Activated naive CD4-positive, alpha-beta T cell treated with anti-CD3 and anti-CD28 coated beads, Interleukin-2, amount 10 ng/mL, durations not matched to agents 7 days and 5 days (primary cell): ENCODE measurements at regions not wholly inside any gene's neighbourhood (a gene's known extent, or its start where the extent isn't known, plus 50 kb on each side); places are given as distances from the start of the nearest gene placed in this dataset.
"Not testable (repeated sequence)": the region's sequence is repeated elsewhere in the genome, so short reads cannot be mapped to it uniquely, and the experiment has no call there.

Experiments used
- CTCF ChIA-PET: fragments of 350-600 bp; sonication (Branson Sonifier 250); formaldehyde crosslinking; loops from one replicate; lab custom pipeline; 2021; ENCODE audit warnings: antibody characterized with exemption; lab: Charles Lee
- DNase-seq: peaks from one replicate; pipeline ENCODE4 v3.0.0-alpha.2; 2020
- H3K27ac Mint-ChIP-seq: one replicate; pipeline ENCODE4 v1.8.0; 2021; ENCODE audit warnings: mild to moderate bottlenecking, moderate library complexity, mixed read lengths
- H3K27me3 Mint-ChIP-seq: one replicate; pipeline ENCODE4 v1.8.0; 2021; ENCODE audit warnings: mild to moderate bottlenecking, mixed read lengths
- H3K36me3 Mint-ChIP-seq: one replicate; pipeline ENCODE4 v1.8.0; 2021; ENCODE audit warnings: mixed read lengths
- H3K4me1 Mint-ChIP-seq: one replicate; pipeline ENCODE4 v1.8.0; 2021; ENCODE audit warnings: mixed read lengths
- H3K4me3 Mint-ChIP-seq: one replicate; pipeline ENCODE4 v1.8.0; 2021; ENCODE audit warnings: mild to moderate bottlenecking, moderate library complexity, mixed read lengths
- H3K9me3 Mint-ChIP-seq: one replicate; pipeline ENCODE4 v1.8.0; 2021; ENCODE audit warnings: mixed read lengths

GRCh38 chr6:114865506-114865905 lies 522.7 kb upstream of the HS3ST5 start:
- H3K4me3 Mint-ChIP-seq, DNase-seq, H3K4me1 Mint-ChIP-seq, H3K36me3 Mint-ChIP-seq, CTCF ChIA-PET, H3K27ac Mint-ChIP-seq, H3K27me3 Mint-ChIP-seq, H3K9me3 Mint-ChIP-seq: not testable (repeated sequence)

- no peak overlapping the region for H3K4me3 Mint-ChIP-seq
- DNase-seq: no peak
- peaks cover 9% of the 10 kb centered on the region for H3K9me3 Mint-ChIP-seq
- CTCF ChIA-PET: no interaction called here
- no peaks in the 10 kb centered on the region for H3K27me3 Mint-ChIP-seq
- H3K36me3 Mint-ChIP-seq: no peaks in the 10 kb centered on the region
- H3K27ac Mint-ChIP-seq: no peak overlapping the region
- H3K4me1 Mint-ChIP-seq: no peaks in the 10 kb centered on the region
Observed at GRCh38 chr6:114863610-114864009, 520.8 kb upstream of the HS3ST5 start.

GRCh38 chr6:114862819-114863218 lies 520.0 kb upstream of the HS3ST5 start:
- CTCF ChIA-PET: no interaction called here

GRCh38 chr6:114862064-114862463 lies 519.2 kb upstream of the HS3ST5 start:
- no peak overlapping the region for H3K4me3 Mint-ChIP-seq
- H3K9me3 Mint-ChIP-seq: peaks cover 11% of the 10 kb centered on the region
- H3K27ac Mint-ChIP-seq: no peak overlapping the region
- H3K4me1 Mint-ChIP-seq: no peaks in the 10 kb centered on the region
- CTCF ChIA-PET: no interaction called here
- no peaks in the 10 kb centered on the region for H3K36me3 Mint-ChIP-seq
- no peak for DNase-seq
- no peaks in the 10 kb centered on the region for H3K27me3 Mint-ChIP-seq

More at GRCh38 chr6:114862819-114863218, 520.0 kb upstream of the HS3ST5 start:
- H3K4me3 Mint-ChIP-seq: no peak overlapping the region
- H3K27me3 Mint-ChIP-seq: no peaks in the 10 kb centered on the region
- H3K27ac Mint-ChIP-seq: no peak overlapping the region
- peaks cover 9% of the 10 kb centered on the region for H3K9me3 Mint-ChIP-seq
- H3K36me3 Mint-ChIP-seq: no peaks in the 10 kb centered on the region
- no peak for DNase-seq
- no peaks in the 10 kb centered on the region for H3K4me1 Mint-ChIP-seq

GRCh38 chr6:114844359-114844758 lies 501.5 kb upstream of the HS3ST5 start:
- H3K27me3 Mint-ChIP-seq: no peaks in the 10 kb centered on the region
- H3K36me3 Mint-ChIP-seq: no peaks in the 10 kb centered on the region
- no peak for DNase-seq
- CTCF ChIA-PET: no interaction called here
- no peak overlapping the region for H3K4me3 Mint-ChIP-seq
- H3K27ac Mint-ChIP-seq: no peak overlapping the region
- H3K9me3 Mint-ChIP-seq: peaks cover 9% of the 10 kb centered on the region
- no peaks in the 10 kb centered on the region for H3K4me1 Mint-ChIP-seq

GRCh38 chr6:114839019-114839418 lies 496.2 kb upstream of the HS3ST5 start:
- Mint-ChIP-seq H3K4me1 (no peaks in the 10 kb centered on the region), H3K36me3 (no peaks in the 10 kb centered on the region), H3K27me3 (no peaks in the 10 kb centered on the region), H3K27ac (no peak overlapping the region), H3K9me3 (peaks cover 7% of the 10 kb centered on the region), H3K4me3 (no peak overlapping the region)
- CTCF ChIA-PET: no interaction called here
- no peak for DNase-seq

GRCh38 chr6:114833211-114833610 lies 490.4 kb upstream of the HS3ST5 start:
- Mint-ChIP-seq H3K36me3 (no peaks in the 10 kb centered on the region), H3K4me3 (no peak overlapping the region), H3K27ac (no peak overlapping the region), H3K9me3 (peaks cover 4% of the 10 kb centered on the region), H3K4me1 (no peaks in the 10 kb centered on the region), H3K27me3 (no peaks in the 10 kb centered on the region)
- DNase-seq: no peak
- CTCF ChIA-PET: no interaction called here

- DNase-seq: no peak
- Mint-ChIP-seq H3K27ac (no peak overlapping the region), H3K36me3 (no peaks in the 10 kb centered on the region), H3K4me3 (no peak overlapping the region), H3K9me3 (peaks cover 2% of the 10 kb centered on the region), H3K4me1 (no peaks in the 10 kb centered on the region), H3K27me3 (no peaks in the 10 kb centered on the region)
- CTCF ChIA-PET: no interaction called here
Observed at GRCh38 chr6:114830515-114830914, 487.7 kb upstream of the HS3ST5 start.

GRCh38 chr6:114827135-114827534 lies 484.3 kb upstream of the HS3ST5 start:
- H3K27ac Mint-ChIP-seq: no peak overlapping the region
- no peaks in the 10 kb centered on the region for H3K36me3 Mint-ChIP-seq
- no peak for DNase-seq
- no peaks in the 10 kb centered on the region for H3K9me3 Mint-ChIP-seq
- no peaks in the 10 kb centered on the region for H3K4me1 Mint-ChIP-seq
- no peak overlapping the region for H3K4me3 Mint-ChIP-seq
- CTCF ChIA-PET: no interaction called here
- H3K27me3 Mint-ChIP-seq: no peaks in the 10 kb centered on the region

GRCh38 chr6:114824409-114824808 lies 481.6 kb upstream of the HS3ST5 start:
- Mint-ChIP-seq H3K4me3 (no peak overlapping the region), H3K9me3 (peaks cover 4% of the 10 kb centered on the region), H3K27ac (no peak overlapping the region), H3K36me3 (no peaks in the 10 kb centered on the region), H3K27me3 (no peaks in the 10 kb centered on the region), H3K4me1 (no peaks in the 10 kb centered on the region)
- CTCF ChIA-PET: no interaction called here
- DNase-seq: no peak

GRCh38 chr6:114816678-114817077 lies 473.9 kb upstream of the HS3ST5 start:
- Mint-ChIP-seq H3K36me3 (no peaks in the 10 kb centered on the region), H3K9me3 (peaks cover 13% of the 10 kb centered on the region), H3K4me1 (no peaks in the 10 kb centered on the region), H3K27me3 (no peaks in the 10 kb centered on the region), H3K4me3 (no peak overlapping the region), H3K27ac (no peak overlapping the region)
- no peak for DNase-seq
- CTCF ChIA-PET: no interaction called here

- DNase-seq: no peak
- Mint-ChIP-seq H3K27me3 (no peaks in the 10 kb centered on the region), H3K4me3 (no peak overlapping the region), H3K27ac (no peak overlapping the region), H3K9me3 (peaks cover 12% of the 10 kb centered on the region), H3K36me3 (no peaks in the 10 kb centered on the region), H3K4me1 (no peaks in the 10 kb centered on the region)
- CTCF ChIA-PET: no interaction called here
Observed at GRCh38 chr6:114810468-114810867, 467.6 kb upstream of the HS3ST5 start.

- H3K4me1 Mint-ChIP-seq, H3K36me3 Mint-ChIP-seq, H3K27ac Mint-ChIP-seq, H3K4me3 Mint-ChIP-seq, DNase-seq, CTCF ChIA-PET, H3K27me3 Mint-ChIP-seq: not testable (repeated sequence)
- peaks cover 11% of the 10 kb centered on the region for H3K9me3 Mint-ChIP-seq
Observed at GRCh38 chr6:114805426-114805825, 462.6 kb upstream of the HS3ST5 start.

GRCh38 chr6:114796576-114796975 lies 453.8 kb upstream of the HS3ST5 start:
- Mint-ChIP-seq H3K9me3 (no peaks in the 10 kb centered on the region), H3K36me3 (no peaks in the 10 kb centered on the region), H3K4me1 (no peaks in the 10 kb centered on the region), H3K27me3 (no peaks in the 10 kb centered on the region), H3K27ac (no peak overlapping the region), H3K4me3 (no peak overlapping the region)
- no peak for DNase-seq
- CTCF ChIA-PET: no interaction called here

GRCh38 chr6:114793428-114793827 lies 450.6 kb upstream of the HS3ST5 start:
- H3K4me1 Mint-ChIP-seq: no peaks in the 10 kb centered on the region
- DNase-seq: no peak
- CTCF ChIA-PET: no interaction called here
- no peaks in the 10 kb centered on the region for H3K9me3 Mint-ChIP-seq
- no peak overlapping the region for H3K27ac Mint-ChIP-seq
- no peak overlapping the region for H3K4me3 Mint-ChIP-seq
- no peaks in the 10 kb centered on the region for H3K27me3 Mint-ChIP-seq
- no peaks in the 10 kb centered on the region for H3K36me3 Mint-ChIP-seq
